COR-L47 (cell line): ENCODE measurements at regions not wholly inside any gene's neighbourhood (a gene's known extent, or its start where the extent isn't known, plus 50 kb on each side); places are given as distances from the start of the nearest gene placed in this dataset.

ENCODE experiments used
- DNase-seq: peaks from one replicate; lab custom pipeline; 2025; lab: John Stamatoyannopoulos, UW

DNA sequence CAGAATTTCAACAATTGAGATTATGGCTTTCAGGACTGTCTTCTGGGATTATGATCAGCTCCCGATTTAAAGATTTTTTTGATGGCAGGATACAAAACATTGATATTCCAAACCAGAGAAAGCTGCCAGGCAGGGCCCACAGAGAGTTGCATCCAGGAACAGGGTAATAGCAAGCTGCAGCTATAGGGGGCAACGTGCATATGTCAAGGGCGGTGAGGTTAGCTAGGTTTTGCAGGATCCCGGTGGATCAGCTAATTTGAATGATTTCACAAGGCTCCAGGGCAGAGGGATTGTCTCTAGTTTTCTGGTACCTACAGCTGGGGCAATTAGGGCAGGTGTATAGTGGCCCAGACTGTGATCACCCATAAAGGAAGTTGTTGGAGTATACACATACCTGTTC is 339.4 kb downstream of the CHSY3 start:
- DNase-seq = no peak

DNA sequence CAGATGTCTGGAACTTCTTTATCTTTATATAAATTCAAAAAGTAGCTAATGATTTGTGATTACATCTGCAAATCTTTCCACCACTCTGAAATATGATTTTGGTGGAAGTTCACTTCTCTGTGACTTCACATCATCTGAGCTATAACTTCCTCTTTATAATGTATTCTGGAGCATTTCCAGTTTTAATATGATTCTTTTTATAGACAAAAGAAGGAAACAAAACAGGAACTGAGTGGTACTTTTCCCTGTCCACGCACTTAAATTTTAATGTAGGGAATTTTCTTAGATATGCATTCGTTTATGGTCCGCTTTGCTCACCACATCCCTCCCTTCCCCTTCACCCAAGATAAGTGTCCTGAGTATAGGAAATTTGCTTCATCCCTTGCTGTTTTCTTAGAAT is 333.5 kb downstream of the CHSY3 start:
- no peak for DNase-seq
